Endothelial cell (in vitro differentiated cells): ENCODE measurements at regions not wholly inside any gene's neighbourhood (a gene's known extent, or its start where the extent isn't known, plus 50 kb on each side); places are given as distances from the start of the nearest gene placed in this dataset.

Source experiments
- DNase-seq: peaks from one replicate; pipeline ENCODE4 v3.0.0; 2021; ENCODE audit warnings: low spot score
- H3K27ac Mint-ChIP-seq: one replicate; pipeline ENCODE4 v1.8.0; 2021; ENCODE audit warnings: mixed read lengths, inconsistent platforms; ENCODE audit not compliant: unreplicated experiment
- H3K27me3 Mint-ChIP-seq: one replicate; pipeline ENCODE4 v1.8.0; 2021; ENCODE audit warnings: mild to moderate bottlenecking, moderate library complexity, mixed read lengths, inconsistent platforms; ENCODE audit not compliant: unreplicated experiment
- H3K36me3 Mint-ChIP-seq: one replicate; pipeline ENCODE4 v1.8.0; 2021; ENCODE audit warnings: mild to moderate bottlenecking, low read depth, mixed read lengths, inconsistent platforms; ENCODE audit not compliant: unreplicated experiment
- H3K4me1 Mint-ChIP-seq: one replicate; pipeline ENCODE4 v1.8.0; 2021; ENCODE audit warnings: mild to moderate bottlenecking, mixed read lengths, inconsistent platforms; ENCODE audit not compliant: unreplicated experiment
- H3K4me3 Mint-ChIP-seq: one replicate; pipeline ENCODE4 v1.8.0; 2021; ENCODE audit warnings: mild to moderate bottlenecking, mixed read lengths, inconsistent platforms; ENCODE audit not compliant: unreplicated experiment
- H3K9me3 Mint-ChIP-seq: one replicate; pipeline ENCODE4 v1.8.0; 2021; ENCODE audit warnings: mixed read lengths, inconsistent platforms; ENCODE audit not compliant: unreplicated experiment
- CTCF ChIP-seq: fragments of 200-600 bp; sonication (generic); IDR thresholded peaks from one replicate; pipeline ENCODE4 v1.5.0; 2021; ENCODE audit warnings: antibody characterized with exemption; ENCODE audit not compliant: unreplicated experiment

- Mint-ChIP-seq H3K4me3 (no peak overlapping the region), H3K36me3 (no peaks in the 10 kb centered on the region), H3K9me3 (no peaks in the 10 kb centered on the region), H3K27ac (no peak overlapping the region), H3K4me1 (peaks cover 26% of the 10 kb centered on the region), H3K27me3 (no peaks in the 10 kb centered on the region)
- no peak for DNase-seq
- TF ChIP-seq CTCF, result no peak
These were observed 120.3 kb downstream of the AXIN2 start for GRCh38 chr17:65441053-65441605.

GRCh38 chr17:65438708-65439294, 122.6 kb downstream of the AXIN2 start:
- Mint-ChIP-seq H3K27ac (no peak overlapping the region), H3K27me3 (no peaks in the 10 kb centered on the region), H3K9me3 (no peaks in the 10 kb centered on the region), H3K4me3 (no peak overlapping the region), H3K36me3 (no peaks in the 10 kb centered on the region), H3K4me1 (peaks cover 26% of the 10 kb centered on the region)
- no peak for TF ChIP-seq CTCF
- no peak for DNase-seq

GRCh38 chr17:65438173-65438572, 123.3 kb downstream of the AXIN2 start:
- no peak overlapping the region for H3K4me3 Mint-ChIP-seq
- no peaks in the 10 kb centered on the region for H3K27me3 Mint-ChIP-seq
- peaks cover 24% of the 10 kb centered on the region for H3K4me1 Mint-ChIP-seq
- no peaks in the 10 kb centered on the region for H3K9me3 Mint-ChIP-seq
- no peak for TF ChIP-seq CTCF
- no peak for DNase-seq
- H3K27ac Mint-ChIP-seq, result no peak overlapping the region
- no peaks in the 10 kb centered on the region for H3K36me3 Mint-ChIP-seq

- H3K4me3 Mint-ChIP-seq, result no peak overlapping the region
- TF ChIP-seq CTCF, result no peak
- H3K9me3 Mint-ChIP-seq, result no peaks in the 10 kb centered on the region
These were observed 124.6 kb downstream of the AXIN2 start for GRCh38 chr17:65436871-65437270.

GRCh38 chr17:65434878-65435277, 126.6 kb downstream of the AXIN2 start:
- Mint-ChIP-seq H3K9me3 (peaks cover 3% of the 10 kb centered on the region), H3K27me3 (no peaks in the 10 kb centered on the region), H3K4me3 (no peak overlapping the region), H3K4me1 (peaks cover 9% of the 10 kb centered on the region), H3K36me3 (no peaks in the 10 kb centered on the region), H3K27ac (no peak overlapping the region)
- TF ChIP-seq CTCF, result no peak
- DNase-seq, result no peak

More at GRCh38 chr17:65436871-65437270, 124.6 kb downstream of the AXIN2 start:
- Mint-ChIP-seq H3K4me1 (peaks cover 22% of the 10 kb centered on the region), H3K36me3 (no peaks in the 10 kb centered on the region), H3K27me3 (no peaks in the 10 kb centered on the region), H3K27ac (no peak overlapping the region)
- DNase-seq, result no peak
